SK-N-SH (cell line): ENCODE measurements at regions not wholly inside any gene's neighbourhood (a gene's known extent, or its start where the extent isn't known, plus 50 kb on each side); places are given as distances from the start of the nearest gene placed in this dataset.

ENCODE experiments used
- CTCF ChIA-PET: fragments of 300-600, 350-600 bp; formaldehyde crosslinking; extraction: SDS; loops from one replicate; lab custom pipeline; 2021; lab: Yijun Ruan, JAX
- POLR2A ChIA-PET: fragments of 350-600 bp; sonication (Branson Sonifier 250); formaldehyde crosslinking; extraction: SDS; loops from one replicate; lab custom pipeline; 2020; ENCODE audit warnings: antibody characterized with exemption, inconsistent platforms; lab: Yijun Ruan, JAX
- DNase-seq: peaks from one replicate; pipeline ENCODE4 v3.0.0; 2012
- H2AFZ ChIP-seq: fragments of 200-600 bp; sonication (generic); 2 replicates; pipeline ENCODE4 v1.8.1; 2016; ENCODE audit warnings: antibody characterized with exemption, mild to moderate bottlenecking, low read depth
- H3F3A ChIP-seq: fragments of 200-600 bp; sonication (generic); replicated peaks from 2 replicates; pipeline ENCODE3; 2016; ENCODE audit warnings: antibody characterized with exemption, mild to moderate bottlenecking; ENCODE audit not compliant: insufficient read depth
- H3K27ac ChIP-seq, 2 experiments: fragments of 200-500 bp in 1 of 2; fragments of 200-600 bp in 1 of 2; sonication (Bioruptor generic) in 1 of 2; sonication (generic), shearing (Covaris generic) in 1 of 2; 2 replicates each; pipeline versions ENCODE4 v1.5.1 to v1.6.1; 2014 to 2016; ENCODE audit warnings: low read depth in 2 of 2, inconsistent platforms in 1 of 2, low read length in 1 of 2, mild to moderate bottlenecking in 1 of 2, mixed read lengths in 1 of 2
- H3K27me3 ChIP-seq: fragments of 200-600 bp; sonication (generic), shearing (Covaris generic); 2 replicates; pipeline ENCODE4 v1.6.1; 2016; ENCODE audit warnings: mixed run types; ENCODE audit not compliant: insufficient read depth
- H3K36me3 ChIP-seq, 2 experiments: fragments of 200-500 bp in 1 of 2; fragments of 200-600 bp in 1 of 2; sonication (Bioruptor generic) in 1 of 2; sonication (generic) in 1 of 2; replicated peaks in 1 of 2; 2 replicates each; pipeline versions ENCODE3 to v1.5.1; 2014 to 2016; ENCODE audit warnings: low read length in 1 of 2, mild to moderate bottlenecking in 1 of 2; ENCODE audit not compliant: insufficient read depth in 2 of 2, control insufficient read depth in 1 of 2
- H3K4me1 ChIP-seq, 2 experiments: fragments of 200-500 bp in 1 of 2; fragments of 200-600 bp in 1 of 2; sonication (Bioruptor generic) in 1 of 2; sonication (generic), shearing (Covaris generic) in 1 of 2; 2 replicates each; pipeline versions ENCODE4 v1.5.1 to v1.6.1; 2014 to 2016; ENCODE audit warnings: low read depth in 1 of 2, low read length in 1 of 2, mixed run types in 1 of 2; ENCODE audit not compliant: insufficient read depth in 2 of 2, control insufficient read depth in 1 of 2
- H3K4me2 ChIP-seq: fragments of 200-600 bp; sonication (generic), shearing (Covaris generic); 2 replicates; pipeline ENCODE4 v1.6.1; 2017; ENCODE audit warnings: mixed run types
- H3K4me3 ChIP-seq, 2 experiments: fragments of 200-500 bp in 1 of 2; fragments of 200-600 bp in 1 of 2; sonication (Bioruptor generic) in 1 of 2; sonication (generic), shearing (Covaris generic) in 1 of 2; 2 replicates each; pipeline versions ENCODE4 v1.5.1 to v1.8.1; 2014 to 2016; ENCODE audit warnings: low read depth in 2 of 2, inconsistent platforms in 1 of 2, low read length in 1 of 2, mild to moderate bottlenecking in 1 of 2, mixed read lengths in 1 of 2, moderate library complexity in 1 of 2
- H3K79me2 ChIP-seq: fragments of 200-600 bp; sonication (generic); 2 replicates; pipeline ENCODE4 v1.8.1; 2017; ENCODE audit warnings: mild to moderate bottlenecking; ENCODE audit not compliant: insufficient read depth
- H3K9ac ChIP-seq: fragments of 200-600 bp; sonication (generic); 2 replicates; pipeline ENCODE4 v1.6.1; 2017; ENCODE audit warnings: mixed run types
- H3K9me2 ChIP-seq: fragments of 200-600 bp; sonication (generic); 2 replicates; pipeline ENCODE4 v1.6.1; 2017; ENCODE audit warnings: mixed run types
- H3K9me3 ChIP-seq: fragments of 200-600 bp; sonication (generic); 2 replicates; pipeline ENCODE4 v1.6.1; 2017; ENCODE audit warnings: mixed run types, mild to moderate bottlenecking, moderate library complexity
- H4K20me1 ChIP-seq: fragments of 200-600 bp; sonication (generic); 2 replicates; pipeline ENCODE4 v1.6.1; 2017; ENCODE audit warnings: mild to moderate bottlenecking, mixed run types; ENCODE audit not compliant: insufficient read depth
- CHD2 ChIP-seq: fragments of 150-350 bp; IDR thresholded peaks from 2 replicates; pipeline ENCODE4 v1.6.1; 2018; ENCODE audit warnings: low read length; ENCODE audit not compliant: partially characterized antibody
- EP300 ChIP-seq, 2 experiments: IDR thresholded peaks; 2 replicates each; pipeline versions ENCODE4 v1.4.0 to v1.6.1; 2012; ENCODE audit warnings: borderline replicate concordance in 1 of 2, low read depth in 1 of 2, low read length in 1 of 2
- EZH2phosphoT487 ChIP-seq: fragments of 200-600 bp; sonication (generic); IDR thresholded peaks from 2 replicates; pipeline ENCODE4 v1.6.1; 2017; ENCODE audit warnings: low read depth, mixed run types, mild to moderate bottlenecking, antibody characterized with exemption, moderate library complexity, borderline replicate concordance
- FOSL2 ChIP-seq: IDR thresholded peaks from 2 replicates; pipeline ENCODE4 v1.4.0; 2012; ENCODE audit warnings: low read depth, mild to moderate bottlenecking, moderate library complexity, borderline replicate concordance
- FOXJ3 ChIP-seq: sonication (generic); formaldehyde crosslinking; IDR thresholded peaks from 2 replicates; pipeline ENCODE4 v1.5.1; 2020; ENCODE audit warnings: mild to moderate bottlenecking, missing genetic modification reagents
- GATA2 ChIP-seq: sonication (generic); formaldehyde crosslinking; IDR thresholded peaks from 2 replicates; pipeline ENCODE4 v1.5.0; 2020; ENCODE audit warnings: mild to moderate bottlenecking, missing genetic modification reagents
- NFIC ChIP-seq: IDR thresholded peaks from 2 replicates; pipeline ENCODE4 v1.4.0; 2012; ENCODE audit warnings: borderline replicate concordance
- RAD21 ChIP-seq: IDR thresholded peaks from 2 replicates; pipeline ENCODE4 v1.6.1; 2012; ENCODE audit warnings: mild to moderate bottlenecking, low read length
- RCOR1 ChIP-seq: fragments of 150-350 bp; IDR thresholded peaks from 2 replicates; pipeline ENCODE4 v1.6.1; 2017; ENCODE audit warnings: antibody characterized with exemption, low read length
- RFX5 ChIP-seq: IDR thresholded peaks from 2 replicates; pipeline ENCODE4 v1.6.1; 2012; ENCODE audit warnings: mild to moderate bottlenecking, improper control_type of control experiment, low read length
- RXRA ChIP-seq: IDR thresholded peaks from 2 replicates; pipeline ENCODE4 v1.4.0; 2012; ENCODE audit warnings: low read depth, mild to moderate bottlenecking, borderline replicate concordance
- SIN3A ChIP-seq: IDR thresholded peaks from 2 replicates; pipeline ENCODE4 v1.6.1; 2012; ENCODE audit warnings: low read depth, mild to moderate bottlenecking, low read length, moderate library complexity, borderline replicate concordance
- WGBS: methylation state at CpG from one replicate; pipeline ENCODE4 v1.1.6; 2017; ENCODE audit warnings: low lambda C conversion rate; 5-methylcytosine and 5-hydroxymethylcytosine counted together
- TF ChIP-seq, protein P1 (sequence below): IDR thresholded peaks from 2 replicates; pipeline ENCODE4 v1.4.0; 2012; ENCODE audit warnings: low read depth, borderline replicate concordance
- TF ChIP-seq, protein P2 (sequence below): fragments of 150-350 bp; IDR thresholded peaks from 2 replicates; pipeline ENCODE4 v1.6.1; 2017; ENCODE audit warnings: antibody characterized with exemption, low read length, low read depth, borderline replicate concordance
- TF ChIP-seq, protein P3 (sequence below): fragments of 200-600 bp; sonication (generic); IDR thresholded peaks from 2 replicates; pipeline ENCODE4 v1.6.1; 2017; ENCODE audit warnings: antibody characterized with exemption, mild to moderate bottlenecking, moderate library complexity
- TF ChIP-seq, protein P4 (sequence below): IDR thresholded peaks from 2 replicates; pipeline ENCODE4 v1.4.0; 2012; ENCODE audit warnings: low read depth

DNA sequence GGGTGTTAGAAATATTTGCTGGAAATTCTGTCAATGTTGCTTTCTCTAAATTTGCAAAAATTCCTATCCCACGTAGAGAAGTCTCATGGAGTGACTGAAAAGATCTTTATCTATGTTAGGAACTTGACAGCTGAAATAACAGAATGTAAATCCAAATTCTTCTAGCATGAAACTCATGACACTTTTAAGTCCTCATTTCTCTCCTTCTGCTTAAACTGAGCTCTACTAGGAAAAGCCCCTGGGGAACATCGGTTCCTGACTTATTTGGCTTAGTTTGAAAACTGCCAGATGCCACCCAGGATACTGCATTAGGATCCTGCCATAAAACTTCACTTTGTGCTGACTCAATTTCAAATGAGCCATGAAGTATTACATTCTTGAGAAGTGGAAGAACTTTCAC, 426.0 kb downstream of the GALC start:
- Histone ChIP-seq H3K4me3 (no peak overlapping the region), H3F3A (no peaks in the 10 kb centered on the region), H3K79me2 (no peaks in the 10 kb centered on the region), H3K4me1 (no peaks in the 10 kb centered on the region), H3K4me2 (no peak overlapping the region), H2AFZ (no peak overlapping the region), H4K20me1 (no peaks in the 10 kb centered on the region), H3K9me3 (no peaks in the 10 kb centered on the region), H3K36me3 (no peaks in the 10 kb centered on the region), H3K27me3 (no peaks in the 10 kb centered on the region), H3K9ac (no peak overlapping the region), H3K27ac (no peak overlapping the region), H3K9me2 (no peaks in the 10 kb centered on the region)
- no peak for TF ChIP-seq FOXJ3 (CRISPR knock-in tag)
- TF ChIP-seq CHD2 = no peak
- no peak for TF ChIP-seq RFX5
- TF ChIP-seq RAD21 = no peak
- no peak for TF ChIP-seq EP300 (IDR thresholded peaks at IDR 0.05; ENCODE audit: borderline replicate concordance in 1 of 2, low read depth in 1 of 2, low read length in 1 of 2)
- TF ChIP-seq FOSL2 = no peak
- TF ChIP-seq RCOR1 = no peak
- TF ChIP-seq, protein P1, sequence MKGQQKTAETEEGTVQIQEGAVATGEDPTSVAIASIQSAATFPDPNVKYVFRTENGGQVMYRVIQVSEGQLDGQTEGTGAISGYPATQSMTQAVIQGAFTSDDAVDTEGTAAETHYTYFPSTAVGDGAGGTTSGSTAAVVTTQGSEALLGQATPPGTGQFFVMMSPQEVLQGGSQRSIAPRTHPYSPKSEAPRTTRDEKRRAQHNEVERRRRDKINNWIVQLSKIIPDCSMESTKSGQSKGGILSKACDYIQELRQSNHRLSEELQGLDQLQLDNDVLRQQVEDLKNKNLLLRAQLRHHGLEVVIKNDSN = no peak
- TF ChIP-seq EZH2phosphoT487 = no peak
- no peak for TF ChIP-seq RXRA
- TF ChIP-seq, protein P2, sequence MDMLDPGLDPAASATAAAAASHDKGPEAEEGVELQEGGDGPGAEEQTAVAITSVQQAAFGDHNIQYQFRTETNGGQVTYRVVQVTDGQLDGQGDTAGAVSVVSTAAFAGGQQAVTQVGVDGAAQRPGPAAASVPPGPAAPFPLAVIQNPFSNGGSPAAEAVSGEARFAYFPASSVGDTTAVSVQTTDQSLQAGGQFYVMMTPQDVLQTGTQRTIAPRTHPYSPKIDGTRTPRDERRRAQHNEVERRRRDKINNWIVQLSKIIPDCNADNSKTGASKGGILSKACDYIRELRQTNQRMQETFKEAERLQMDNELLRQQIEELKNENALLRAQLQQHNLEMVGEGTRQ = no peak
- TF ChIP-seq, protein P3, sequence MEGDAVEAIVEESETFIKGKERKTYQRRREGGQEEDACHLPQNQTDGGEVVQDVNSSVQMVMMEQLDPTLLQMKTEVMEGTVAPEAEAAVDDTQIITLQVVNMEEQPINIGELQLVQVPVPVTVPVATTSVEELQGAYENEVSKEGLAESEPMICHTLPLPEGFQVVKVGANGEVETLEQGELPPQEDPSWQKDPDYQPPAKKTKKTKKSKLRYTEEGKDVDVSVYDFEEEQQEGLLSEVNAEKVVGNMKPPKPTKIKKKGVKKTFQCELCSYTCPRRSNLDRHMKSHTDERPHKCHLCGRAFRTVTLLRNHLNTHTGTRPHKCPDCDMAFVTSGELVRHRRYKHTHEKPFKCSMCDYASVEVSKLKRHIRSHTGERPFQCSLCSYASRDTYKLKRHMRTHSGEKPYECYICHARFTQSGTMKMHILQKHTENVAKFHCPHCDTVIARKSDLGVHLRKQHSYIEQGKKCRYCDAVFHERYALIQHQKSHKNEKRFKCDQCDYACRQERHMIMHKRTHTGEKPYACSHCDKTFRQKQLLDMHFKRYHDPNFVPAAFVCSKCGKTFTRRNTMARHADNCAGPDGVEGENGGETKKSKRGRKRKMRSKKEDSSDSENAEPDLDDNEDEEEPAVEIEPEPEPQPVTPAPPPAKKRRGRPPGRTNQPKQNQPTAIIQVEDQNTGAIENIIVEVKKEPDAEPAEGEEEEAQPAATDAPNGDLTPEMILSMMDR = no peak
- TF ChIP-seq, protein P4, sequence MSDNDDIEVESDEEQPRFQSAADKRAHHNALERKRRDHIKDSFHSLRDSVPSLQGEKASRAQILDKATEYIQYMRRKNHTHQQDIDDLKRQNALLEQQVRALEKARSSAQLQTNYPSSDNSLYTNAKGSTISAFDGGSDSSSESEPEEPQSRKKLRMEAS = no peak
- no peak for TF ChIP-seq SIN3A
- TF ChIP-seq GATA2 (CRISPR knock-in tag) = no peak
- no peak for TF ChIP-seq NFIC
- POLR2A ChIA-PET = no interaction called here
- WGBS = 0% methylated on average over 2 of the region's 2 CpGs
- CTCF ChIA-PET = no interaction called here
- DNase-seq = no peak
